GM21367 (cell line): ENCODE measurements at regions not wholly inside any gene's neighbourhood (a gene's known extent, or its start where the extent isn't known, plus 50 kb on each side); places are given as distances from the start of the nearest gene placed in this dataset.

Source experiments
- ATAC-seq: cut with Tn5 transposase; IDR thresholded peaks from one replicate; pipeline ENCODE4 v1.9.1; 2021; ENCODE audit not compliant: unreplicated experiment

DNA sequence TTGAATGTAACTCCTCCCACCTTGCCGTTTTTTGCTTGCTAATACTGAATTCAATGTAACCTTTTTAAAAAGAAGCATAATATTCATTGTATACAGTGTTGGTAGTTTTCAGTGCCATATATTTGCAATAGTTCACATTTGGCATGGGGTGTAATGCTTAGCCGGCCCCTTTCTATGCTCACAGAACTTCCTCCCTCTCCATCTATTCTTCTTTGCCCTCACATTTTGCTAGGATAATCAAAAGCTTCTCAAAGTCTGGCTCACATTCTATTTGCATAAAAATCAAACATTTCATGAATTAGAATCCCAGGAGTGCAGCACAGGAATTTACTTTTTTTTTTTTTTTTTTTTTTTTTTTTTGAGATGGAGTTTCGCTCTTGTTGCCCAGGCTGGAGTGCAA, 226.3 kb upstream of the MPDZ start:
- ATAC-seq, result no peak

DNA sequence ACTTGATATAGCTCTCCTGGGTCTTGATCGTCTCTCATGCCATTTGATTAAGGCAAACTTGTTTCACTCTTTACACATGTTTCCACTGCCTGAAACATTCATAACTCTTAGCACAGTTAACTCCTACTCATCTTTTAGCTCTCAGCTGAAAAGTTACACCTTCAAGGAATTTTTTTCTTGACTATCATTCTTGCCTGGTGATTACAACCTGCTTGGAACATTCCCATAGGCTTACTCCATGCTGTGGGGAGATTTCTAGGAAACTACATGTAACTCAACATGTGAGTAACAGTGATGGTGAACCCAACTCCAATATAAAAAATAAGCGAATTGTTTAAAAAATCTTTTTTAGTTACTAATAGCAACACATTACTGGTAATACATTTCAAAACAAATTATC, 224.1 kb upstream of the MPDZ start:
- ATAC-seq, result no peak

DNA sequence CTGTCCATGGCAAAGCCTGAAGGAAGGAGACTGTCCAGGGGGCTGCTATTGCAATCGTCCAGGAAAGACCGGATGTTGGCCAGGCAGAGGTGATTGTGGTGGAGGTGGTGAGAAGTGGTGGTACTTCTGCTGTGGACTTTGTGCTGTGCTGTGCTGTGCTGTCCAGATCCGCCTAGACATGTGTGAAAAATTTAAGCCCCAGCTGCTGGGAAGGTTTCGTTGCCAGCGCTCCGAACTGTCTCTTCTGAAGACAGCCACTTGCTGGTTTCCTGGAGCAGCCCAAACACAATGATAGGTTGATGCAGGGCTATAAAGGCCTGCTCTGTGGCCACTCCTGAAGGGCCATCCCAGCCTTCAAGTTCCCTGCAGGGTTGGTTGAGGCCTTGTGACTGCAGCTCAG, 223.0 kb upstream of the MPDZ start:
- no peak for ATAC-seq

DNA sequence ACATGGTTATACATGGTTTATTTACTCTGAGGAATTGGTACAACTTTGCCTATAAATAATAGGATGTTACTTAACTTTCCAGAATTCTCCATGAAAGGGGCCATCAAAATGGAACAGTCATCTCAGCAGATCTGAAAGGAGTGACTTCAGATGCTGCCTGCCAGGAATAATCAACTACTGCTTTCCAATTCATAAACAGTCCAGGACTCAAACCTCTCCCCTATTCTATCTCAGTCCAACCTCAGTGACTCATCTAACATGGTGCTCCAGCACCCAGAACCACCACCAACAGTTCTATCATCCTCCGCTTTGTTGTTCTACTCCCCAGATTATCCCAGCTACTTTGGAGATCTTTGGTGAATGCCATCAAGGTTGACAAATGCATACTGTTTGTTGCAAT, 221.5 kb upstream of the MPDZ start:
- ATAC-seq, result no peak

DNA sequence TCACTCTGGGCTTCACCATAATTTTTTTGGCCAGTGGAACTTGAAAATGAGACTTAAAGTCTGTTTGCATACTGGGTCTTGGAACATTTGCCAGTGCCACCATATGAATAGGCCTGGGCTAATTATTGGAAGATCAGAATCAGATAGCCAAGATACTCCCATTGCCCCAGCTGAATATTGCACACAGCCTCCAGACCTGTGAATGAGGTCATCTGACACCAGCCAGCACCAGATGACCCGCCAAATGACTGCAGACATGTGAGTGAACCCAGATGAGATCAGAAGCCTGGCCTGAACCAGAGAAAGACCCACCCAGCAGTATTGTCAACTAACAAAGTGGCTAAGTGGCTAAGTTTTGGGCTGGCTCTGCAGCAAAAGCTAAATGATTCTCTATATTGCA, 220.5 kb upstream of the MPDZ start:
- no peak for ATAC-seq

DNA sequence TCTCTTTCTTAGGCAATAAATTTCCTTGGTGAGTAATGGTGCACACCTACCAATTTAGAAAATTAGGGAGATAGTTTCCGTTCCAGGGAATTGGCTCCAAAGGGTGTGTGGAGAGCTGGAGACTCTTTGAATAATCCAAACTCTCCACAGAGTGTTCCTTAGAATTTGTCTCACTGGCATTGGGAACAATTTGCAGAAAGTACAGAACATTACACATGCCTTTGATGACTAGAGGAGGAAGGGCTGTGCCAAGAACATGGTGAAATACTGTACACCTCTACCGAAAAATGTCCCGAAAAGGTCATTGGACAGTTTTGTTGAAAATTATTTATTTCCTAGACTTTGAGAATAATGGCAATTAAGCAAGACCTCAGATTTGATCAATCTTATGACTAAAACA, 214.2 kb upstream of the MPDZ start:
- ATAC-seq, result no peak

DNA sequence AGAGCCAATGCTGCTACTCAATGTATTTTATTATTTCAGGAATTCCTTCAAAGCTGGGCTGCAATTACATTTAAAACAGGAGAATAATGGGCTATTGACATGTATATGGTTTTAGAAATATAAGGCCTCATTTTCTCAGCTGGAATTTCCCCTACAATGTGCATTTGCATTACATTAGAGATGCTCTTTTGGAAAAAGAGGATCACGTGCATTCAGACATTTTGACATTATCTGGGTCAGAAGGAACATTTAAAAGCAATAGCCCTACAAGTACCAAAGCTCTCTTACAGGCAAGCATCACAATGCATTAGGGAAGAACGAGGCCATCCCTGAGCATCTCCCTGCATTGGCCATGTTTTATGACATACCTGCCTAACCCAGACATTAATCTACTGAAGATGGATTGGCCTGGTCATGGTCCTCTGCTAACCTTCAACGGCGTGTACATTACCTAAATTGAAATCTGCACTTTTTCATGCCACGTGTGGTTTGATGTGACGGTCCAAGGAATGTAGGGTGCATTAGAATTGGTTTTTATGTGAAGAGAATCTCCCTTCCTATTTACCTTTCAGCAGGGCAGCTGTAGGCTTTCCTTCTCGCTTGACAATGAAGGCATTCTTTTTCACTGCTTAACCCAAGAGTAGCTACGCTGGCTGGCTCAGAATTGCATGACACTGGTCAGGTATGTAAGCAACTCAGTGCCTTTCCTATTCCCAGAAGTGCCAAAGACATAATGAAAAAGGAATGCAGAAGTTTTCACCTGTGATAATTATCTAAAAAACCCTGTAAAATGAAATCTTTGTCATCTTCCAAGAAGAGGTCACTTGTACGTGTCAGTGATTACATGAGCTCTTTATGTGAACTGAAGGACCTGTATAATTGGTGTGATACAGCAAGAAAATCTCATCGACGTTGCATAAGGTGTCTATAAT, 212.3 kb upstream of the MPDZ start:
- no peak for ATAC-seq

DNA sequence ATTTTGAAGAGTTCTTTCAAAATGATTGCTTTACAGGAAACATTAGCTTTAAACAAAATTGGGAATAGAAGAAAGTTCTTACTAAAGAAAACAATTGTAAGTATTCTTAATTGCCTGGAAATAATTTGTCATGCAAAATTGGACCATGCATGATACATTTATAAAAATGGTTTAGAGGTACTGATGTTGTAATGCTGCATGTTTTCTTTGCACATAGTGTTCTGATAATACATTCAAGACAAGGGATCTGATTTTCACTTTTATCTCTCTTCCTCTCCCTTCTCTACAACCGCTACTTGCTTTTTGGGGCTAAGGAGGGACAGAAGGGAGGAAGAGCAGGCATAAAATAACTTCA, 211.6 kb upstream of the MPDZ start:
- no peak for ATAC-seq

DNA sequence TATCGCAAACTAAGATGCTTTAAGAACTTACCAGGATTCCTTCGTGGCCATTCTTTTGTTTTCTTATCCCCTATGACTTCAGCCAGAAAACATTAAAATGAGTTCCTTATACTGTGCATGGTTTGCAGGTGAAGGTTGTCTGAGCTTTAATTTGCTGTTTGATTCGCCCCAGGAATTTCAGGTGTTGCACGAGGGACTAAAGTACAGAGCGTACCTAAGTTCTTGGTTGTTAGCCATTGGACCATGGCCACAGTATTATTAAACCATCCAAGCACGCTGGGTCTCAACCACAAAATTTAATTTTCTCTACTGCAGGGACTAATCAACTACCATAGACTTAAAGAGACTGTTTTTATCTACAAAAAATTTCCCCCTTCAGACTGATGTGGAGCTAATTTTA, 208.4 kb upstream of the MPDZ start:
- ATAC-seq, result no peak

DNA sequence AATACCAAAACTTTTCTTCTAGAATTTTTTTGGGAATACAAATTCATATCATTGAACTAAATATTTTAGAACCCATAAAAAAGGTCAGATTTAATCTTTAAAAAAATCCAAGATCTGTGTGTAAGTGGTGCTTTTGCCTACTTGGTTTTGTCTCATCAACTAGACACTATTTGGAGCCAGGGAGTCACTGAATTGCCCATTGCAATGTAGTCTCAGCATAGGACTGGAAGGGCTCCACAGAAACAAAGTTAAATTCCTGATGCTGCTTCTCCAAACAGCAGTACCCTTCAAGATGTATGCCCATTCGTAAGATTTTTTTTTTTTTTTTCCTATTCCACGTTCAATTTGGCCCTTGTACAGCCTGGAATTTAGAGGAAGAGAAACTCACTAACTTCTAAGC, 208.0 kb upstream of the MPDZ start:
- ATAC-seq, result no peak

DNA sequence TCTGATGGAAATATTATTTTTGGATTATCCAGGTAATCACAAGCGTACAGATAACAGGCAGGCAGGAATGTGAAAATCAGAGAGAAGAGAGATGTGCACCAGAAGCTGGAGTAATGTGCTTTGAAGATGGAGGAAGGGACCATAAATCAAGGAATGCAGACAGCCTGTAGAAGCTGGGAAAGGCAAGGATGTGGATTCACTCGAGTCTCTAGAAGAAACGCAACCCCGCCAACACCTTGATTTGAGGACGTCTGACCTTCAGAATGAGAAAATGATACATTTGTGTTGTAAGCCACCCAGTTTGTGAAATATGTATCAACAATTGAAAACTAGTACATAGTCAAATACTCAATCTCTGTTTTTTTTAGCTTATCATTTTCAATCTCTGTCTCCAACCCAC, 207.6 kb upstream of the MPDZ start:
- no peak for ATAC-seq

DNA sequence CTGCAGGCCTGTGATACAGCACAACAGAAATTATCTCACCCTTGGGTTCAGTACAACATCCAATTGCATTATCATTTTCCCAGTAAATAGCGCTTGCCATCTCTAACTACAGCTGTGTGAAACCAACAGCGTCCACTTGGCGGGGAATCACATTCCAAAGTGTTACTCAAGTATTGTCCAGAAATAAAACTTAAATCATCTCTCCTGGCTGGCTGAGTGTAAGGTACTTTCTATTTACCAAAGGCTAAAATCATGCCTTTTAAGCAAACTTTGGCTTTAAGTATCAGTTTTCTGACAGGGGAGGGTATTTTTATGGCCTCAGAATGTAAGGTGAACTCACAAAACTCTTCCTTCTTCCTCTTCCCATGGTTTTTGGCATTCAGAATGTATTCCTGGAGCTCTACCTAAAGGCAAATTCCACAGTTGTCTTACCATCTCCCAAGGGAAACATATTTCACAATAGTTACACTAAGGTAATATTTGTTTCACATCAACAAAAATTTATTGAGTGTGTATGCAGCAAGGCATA, 205.6 kb upstream of the MPDZ start:
- no peak for ATAC-seq

DNA sequence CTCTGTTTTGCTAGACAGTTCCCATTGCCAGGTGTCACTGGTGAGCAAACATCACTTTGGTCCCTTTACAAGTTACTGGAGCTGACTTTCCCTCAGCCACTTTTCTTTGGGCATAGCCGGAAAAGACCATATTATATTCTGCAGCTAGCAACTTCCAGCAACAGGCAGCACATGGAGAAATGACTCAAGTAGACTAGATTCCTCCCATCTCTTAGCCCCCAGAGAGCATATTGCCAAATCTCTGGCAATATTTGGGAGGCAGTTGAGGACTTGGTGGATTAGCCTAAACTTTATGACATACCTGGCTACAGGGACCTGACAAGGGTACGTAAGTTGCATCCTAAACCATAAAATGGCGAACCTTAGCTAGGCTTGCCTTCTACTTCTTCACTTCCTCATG, 204.7 kb upstream of the MPDZ start:
- no peak for ATAC-seq

DNA sequence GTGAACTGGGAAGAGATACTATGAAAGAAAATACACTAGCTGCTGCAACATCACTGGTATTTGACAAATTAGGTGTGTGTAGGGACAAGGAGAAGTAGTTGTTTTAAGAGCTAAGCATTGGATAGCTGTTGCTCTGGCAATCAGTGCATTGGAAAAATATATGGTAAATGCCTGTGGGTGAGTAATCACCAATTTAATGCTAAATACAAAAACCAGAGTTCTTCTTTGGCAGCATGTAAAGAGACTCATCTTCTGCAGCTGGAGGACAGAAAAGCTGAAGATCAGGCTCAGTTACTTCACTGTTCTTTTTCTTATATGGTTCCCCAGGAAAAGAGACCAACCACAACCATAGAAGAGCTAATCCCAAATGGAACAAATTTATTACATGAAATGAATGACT, 201.8 kb upstream of the MPDZ start:
- ATAC-seq, result no peak

DNA sequence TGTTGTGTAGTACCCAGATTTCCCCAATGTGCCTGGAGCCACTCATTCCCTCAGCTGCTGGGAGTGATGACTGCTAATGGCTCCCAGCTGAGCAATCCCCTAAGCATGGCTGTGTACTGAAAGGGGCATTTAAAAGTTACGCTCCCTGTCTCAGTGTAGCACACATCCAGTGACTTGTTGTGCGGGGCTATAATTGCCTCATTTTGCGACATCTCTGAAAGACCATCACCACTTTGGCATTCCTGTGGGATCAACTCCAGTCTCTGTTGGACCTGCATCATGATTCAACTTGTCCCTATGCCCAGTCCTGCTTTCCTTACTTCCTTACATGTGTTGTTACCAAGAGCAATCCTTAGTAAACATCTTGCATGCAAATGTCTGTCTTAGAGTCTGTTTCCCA, 201.2 kb upstream of the MPDZ start:
- no peak for ATAC-seq

DNA sequence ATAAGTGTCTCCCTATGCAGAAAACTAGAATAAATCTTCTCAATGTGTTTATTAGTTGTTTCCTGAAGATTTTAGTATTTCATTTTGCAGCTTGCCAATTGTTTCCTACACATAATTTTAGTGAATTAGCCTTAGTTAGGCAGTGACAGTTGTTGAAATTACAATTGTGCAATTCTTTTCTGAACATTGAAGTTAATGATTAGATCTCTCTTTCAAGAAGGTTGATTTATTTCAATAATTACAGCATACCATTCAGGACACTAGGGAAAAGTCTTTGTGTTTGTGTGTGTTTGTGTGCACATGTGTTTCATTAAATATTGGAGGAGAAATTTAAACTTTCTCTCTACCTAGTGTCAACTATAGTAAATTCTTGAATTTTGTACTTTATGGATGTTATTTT, 199.6 kb upstream of the MPDZ start:
- no peak for ATAC-seq

DNA sequence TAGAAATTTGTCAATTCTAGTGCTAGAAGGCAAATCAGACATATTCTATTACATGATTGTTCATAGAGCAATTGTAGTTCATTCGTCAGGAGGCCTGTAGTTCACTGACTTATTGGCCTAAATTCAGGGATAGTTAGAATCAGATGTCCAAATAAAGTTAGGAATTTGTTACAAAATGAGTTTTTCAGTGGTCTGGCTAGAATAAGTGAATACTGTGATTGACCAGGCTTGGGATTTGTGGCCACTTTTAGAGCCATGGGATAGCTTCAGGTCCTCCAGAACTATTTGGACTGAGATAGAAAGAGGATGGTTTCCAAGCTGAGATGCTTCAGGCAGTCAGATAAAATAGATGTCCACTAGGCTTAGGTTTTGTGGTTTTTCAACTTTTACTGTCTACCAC, 199.1 kb upstream of the MPDZ start:
- no peak for ATAC-seq

DNA sequence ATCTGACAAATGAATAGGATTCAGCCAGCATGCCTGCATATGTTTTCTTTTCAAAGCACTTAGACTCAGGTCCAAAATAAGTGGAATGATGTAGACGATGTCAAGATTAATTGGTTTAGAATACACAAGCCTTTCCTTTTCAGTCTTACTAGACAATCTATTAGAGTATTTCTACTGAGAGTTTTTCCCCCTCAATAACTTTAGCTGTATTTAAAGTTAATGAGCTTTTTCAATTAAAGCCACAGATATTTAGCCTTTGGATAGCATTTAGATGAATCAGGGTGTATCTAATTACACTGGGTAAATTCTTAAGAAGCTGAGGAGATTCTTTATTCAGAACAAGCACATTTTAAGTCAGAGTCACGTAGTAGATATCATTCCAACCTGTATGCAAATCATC, 198.7 kb upstream of the MPDZ start:
- no peak for ATAC-seq

DNA sequence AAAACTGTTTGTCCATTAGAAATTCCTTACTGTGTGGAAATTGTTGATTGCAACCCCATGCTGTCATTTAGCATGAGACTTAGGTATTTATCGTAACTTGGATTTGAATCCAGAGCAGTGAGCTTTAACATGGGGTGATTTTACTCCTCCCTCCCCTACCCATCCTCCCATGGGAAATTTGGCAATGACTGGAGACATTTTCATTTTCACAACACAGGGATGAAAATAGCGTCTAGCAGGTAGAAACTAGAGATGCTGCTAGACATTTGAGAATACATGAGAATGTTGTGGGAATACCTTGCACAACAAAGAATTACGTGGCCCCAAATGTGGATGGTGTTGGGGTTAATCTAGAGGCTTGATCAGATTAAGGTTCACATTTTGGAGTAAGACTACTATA, 191.3 kb upstream of the MPDZ start:
- ATAC-seq, result no peak

DNA sequence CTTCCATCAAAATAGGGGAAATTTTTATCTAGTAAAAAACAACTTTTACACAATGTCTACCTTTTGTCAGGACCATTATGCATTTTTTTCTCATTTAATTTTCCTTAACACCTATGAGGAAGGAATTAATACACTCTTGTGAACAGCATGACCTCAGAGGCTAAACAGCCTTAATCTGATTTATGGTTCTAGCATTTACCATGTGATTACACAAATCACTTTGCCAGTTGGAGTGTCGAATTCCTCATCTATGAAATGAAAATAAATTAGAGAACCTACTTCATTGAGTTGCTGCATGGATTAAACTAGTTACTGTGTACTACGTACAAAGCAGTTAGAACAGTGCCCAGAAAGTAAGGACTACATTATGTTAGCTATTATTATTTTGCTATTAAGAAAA, 187.7 kb upstream of the MPDZ start:
- no peak for ATAC-seq

DNA sequence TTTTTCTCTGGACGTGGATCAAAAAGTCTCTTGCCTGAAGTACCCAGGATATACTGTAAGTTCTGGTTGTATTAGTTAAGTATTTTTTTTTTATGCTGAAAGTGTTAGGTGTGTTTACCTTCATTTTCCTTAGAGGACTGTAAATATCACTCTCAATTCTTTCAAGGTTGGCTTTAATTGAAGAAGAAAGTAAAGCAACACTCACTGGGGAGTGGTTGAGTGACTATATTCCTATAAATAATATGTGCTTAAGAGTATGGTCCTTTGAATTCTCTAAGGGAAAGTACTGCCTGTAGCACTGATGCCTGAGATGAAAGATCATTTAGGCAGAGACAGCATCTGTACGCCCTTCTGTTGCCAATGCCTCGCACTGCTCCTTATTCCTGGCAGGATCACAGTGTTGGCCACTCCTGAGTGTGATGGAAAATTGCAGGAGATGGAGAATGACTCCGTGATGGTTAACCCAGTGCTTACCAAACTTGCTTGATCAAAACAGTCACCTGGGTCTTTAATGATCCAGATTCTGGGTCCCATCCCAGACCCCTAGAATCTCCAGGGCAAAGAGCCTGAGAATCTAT, 182.0 kb upstream of the MPDZ start:
- ATAC-seq, result no peak

DNA sequence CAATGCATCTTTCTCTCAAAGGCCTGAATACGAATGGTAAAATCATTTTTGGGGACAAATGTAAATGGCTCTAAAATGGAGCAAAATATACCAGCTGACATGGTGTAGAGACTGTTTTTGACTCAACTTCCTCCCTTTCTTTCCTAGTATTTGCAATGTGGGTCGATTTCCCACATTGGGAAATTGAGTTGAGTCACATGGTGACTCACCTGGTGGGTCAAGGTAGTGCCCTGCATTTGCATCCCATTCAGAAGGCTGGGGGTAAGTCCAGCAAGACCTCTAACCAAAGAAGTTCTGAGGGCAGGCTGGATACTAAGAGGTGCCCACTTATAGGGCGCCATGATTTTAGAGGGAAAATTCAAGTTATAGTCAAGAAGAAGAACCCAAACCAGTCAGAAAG, 179.6 kb upstream of the MPDZ start:
- no peak for ATAC-seq

DNA sequence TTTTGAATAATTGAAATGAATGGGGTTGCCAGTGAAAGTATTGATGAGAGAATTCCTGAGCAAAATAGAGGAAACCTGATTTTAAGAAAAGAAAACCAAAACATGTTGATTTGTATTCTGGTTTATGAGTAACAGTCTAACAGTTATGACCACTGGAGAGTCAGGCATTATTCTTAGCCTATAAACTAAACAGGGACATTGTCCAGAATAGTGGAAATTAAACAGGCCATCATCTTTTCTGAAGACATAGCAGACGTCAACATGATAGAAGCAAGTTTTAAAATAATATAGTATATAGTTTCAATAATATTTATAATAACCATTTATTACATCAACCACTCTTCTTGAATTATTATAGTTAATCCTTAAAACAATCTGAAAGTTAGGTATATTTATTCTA, 178.3 kb upstream of the MPDZ start:
- no peak for ATAC-seq
